Retinal pigment epithelial cell (primary cell): ENCODE measurements at regions not wholly inside any gene's neighbourhood (a gene's known extent, or its start where the extent isn't known, plus 50 kb on each side); places are given as distances from the start of the nearest gene placed in this dataset.

Experiments
- DNase-seq: peaks from one replicate; pipeline ENCODE4 v3.0.0-alpha.2; 2010; ENCODE audit warnings: low read depth
- H3K4me3 ChIP-seq: 2 replicates; pipeline ENCODE4 v1.5.1; 2011; ENCODE audit warnings: mild to moderate bottlenecking, low read length, control low read depth, moderate library complexity
- TF ChIP-seq, protein P1 (sequence below): conservative IDR thresholded peaks from 2 replicates; pipeline ENCODE4 v1.5.1; 2011; ENCODE audit warnings: low read depth, low read length, control low read depth, inconsistent platforms

DNA sequence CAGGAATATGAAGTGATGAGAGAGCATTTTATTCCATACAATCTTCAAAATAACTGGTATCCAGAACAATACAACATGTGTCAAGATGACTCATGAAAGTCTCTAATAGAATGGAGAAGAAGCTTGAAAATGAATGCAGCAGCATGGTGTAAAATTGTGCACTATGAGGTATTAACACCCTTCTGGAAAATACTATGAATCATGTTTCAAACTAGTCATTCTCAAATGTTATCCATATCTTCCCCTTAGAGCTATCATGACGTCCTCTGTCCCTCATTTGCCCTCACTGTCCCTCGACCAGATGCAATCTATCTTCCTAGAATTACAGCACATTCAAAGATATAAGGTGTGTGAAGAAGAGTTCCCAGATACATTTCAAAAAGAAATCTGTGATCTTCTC, 198.2 kb downstream of the NECTIN3 start:
- TF ChIP-seq, protein P1, sequence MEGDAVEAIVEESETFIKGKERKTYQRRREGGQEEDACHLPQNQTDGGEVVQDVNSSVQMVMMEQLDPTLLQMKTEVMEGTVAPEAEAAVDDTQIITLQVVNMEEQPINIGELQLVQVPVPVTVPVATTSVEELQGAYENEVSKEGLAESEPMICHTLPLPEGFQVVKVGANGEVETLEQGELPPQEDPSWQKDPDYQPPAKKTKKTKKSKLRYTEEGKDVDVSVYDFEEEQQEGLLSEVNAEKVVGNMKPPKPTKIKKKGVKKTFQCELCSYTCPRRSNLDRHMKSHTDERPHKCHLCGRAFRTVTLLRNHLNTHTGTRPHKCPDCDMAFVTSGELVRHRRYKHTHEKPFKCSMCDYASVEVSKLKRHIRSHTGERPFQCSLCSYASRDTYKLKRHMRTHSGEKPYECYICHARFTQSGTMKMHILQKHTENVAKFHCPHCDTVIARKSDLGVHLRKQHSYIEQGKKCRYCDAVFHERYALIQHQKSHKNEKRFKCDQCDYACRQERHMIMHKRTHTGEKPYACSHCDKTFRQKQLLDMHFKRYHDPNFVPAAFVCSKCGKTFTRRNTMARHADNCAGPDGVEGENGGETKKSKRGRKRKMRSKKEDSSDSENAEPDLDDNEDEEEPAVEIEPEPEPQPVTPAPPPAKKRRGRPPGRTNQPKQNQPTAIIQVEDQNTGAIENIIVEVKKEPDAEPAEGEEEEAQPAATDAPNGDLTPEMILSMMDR = no peak
- DNase-seq = no peak
- H3K4me3 ChIP-seq = no peak overlapping the region

DNA sequence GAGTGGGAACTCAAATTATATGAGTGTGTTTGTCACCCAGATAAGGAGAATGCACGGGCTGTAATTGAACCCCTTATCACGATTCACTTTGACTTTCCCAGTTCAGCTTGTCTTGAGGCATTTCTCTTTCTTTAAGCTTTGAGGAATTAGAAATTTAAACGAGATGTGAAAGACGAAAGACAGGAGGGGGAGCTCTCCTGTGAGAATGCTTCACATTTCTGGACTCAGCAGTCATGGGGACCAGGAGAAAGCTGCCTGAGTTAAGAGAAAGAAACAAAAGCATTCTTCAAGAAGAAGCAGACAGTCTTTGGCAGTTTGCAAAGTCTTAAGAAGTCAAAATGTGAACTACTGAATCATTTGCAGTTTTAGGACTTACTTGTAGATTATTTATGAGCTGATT, 205.6 kb downstream of the NECTIN3 start:
- peak; percentile 45 for DNase-seq
- TF ChIP-seq, protein P1 = peak; percentile 52

DNA sequence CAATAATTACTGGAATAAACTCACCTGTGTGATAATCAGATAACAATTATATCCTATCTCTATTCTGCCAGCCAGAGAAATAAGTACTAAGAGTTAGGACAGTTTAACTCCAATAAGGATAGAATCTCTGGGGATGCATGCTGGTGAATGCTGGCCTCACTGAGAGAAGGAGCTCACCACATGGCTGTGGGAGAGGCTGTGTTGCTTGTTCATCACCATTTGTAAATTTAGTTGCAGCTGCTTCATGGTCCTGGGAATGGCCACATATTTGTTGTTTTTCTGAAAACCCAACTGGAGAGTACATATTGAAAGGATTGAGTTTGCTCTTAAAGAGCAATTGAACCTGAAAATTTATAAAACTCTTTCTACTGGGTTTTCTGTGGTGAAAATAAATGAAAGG, 207.3 kb downstream of the NECTIN3 start:
- DNase-seq = no peak
- H3K4me3 ChIP-seq = no peak overlapping the region
- TF ChIP-seq, protein P1 = no peak

More for the DNA sequence above, 205.6 kb downstream of the NECTIN3 start:
- no peak overlapping the region for H3K4me3 ChIP-seq

DNA sequence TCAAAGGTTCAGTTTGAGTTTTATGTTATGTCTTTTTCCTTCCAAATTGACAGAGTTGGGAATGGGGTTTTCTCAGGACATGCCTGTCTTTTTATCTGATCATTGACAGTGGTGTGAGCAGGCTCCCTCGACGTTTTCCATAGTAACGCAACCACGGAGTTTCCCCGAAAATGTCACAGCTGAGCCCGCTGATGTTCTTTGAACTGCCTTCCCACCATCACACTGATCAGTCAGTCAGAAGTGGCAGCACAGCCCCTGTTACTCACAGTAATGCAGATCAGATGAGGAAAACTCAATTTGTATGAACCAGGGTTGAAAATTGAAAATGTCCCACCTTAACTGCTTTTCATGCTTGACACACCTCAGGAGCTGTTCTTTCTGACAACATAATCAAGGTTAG, 210.4 kb downstream of the NECTIN3 start:
- DNase-seq = no peak
- TF ChIP-seq, protein P1 = no peak
- H3K4me3 ChIP-seq = no peak overlapping the region

DNA sequence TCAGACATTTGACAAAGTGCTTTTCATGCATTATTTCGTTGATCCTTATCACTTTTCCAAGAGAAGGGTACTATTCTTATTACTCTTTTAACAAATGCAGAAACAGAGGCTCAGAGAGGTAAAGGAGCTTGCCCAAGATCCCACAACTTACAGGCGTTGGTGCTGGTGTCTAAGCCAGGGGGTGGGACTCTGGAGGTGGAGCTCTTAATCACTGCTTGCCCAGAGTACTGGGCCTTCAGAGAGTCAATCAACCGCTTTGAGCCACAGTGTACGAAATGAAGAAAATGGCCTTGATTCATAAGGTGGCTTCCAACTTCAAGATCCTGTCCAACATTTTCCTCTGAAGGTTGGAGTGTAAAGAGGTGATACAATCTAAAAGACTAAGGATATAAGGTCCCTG, 211.5 kb downstream of the NECTIN3 start:
- H3K4me3 ChIP-seq = no peak overlapping the region
- TF ChIP-seq, protein P1 = no peak
- DNase-seq = no peak

DNA sequence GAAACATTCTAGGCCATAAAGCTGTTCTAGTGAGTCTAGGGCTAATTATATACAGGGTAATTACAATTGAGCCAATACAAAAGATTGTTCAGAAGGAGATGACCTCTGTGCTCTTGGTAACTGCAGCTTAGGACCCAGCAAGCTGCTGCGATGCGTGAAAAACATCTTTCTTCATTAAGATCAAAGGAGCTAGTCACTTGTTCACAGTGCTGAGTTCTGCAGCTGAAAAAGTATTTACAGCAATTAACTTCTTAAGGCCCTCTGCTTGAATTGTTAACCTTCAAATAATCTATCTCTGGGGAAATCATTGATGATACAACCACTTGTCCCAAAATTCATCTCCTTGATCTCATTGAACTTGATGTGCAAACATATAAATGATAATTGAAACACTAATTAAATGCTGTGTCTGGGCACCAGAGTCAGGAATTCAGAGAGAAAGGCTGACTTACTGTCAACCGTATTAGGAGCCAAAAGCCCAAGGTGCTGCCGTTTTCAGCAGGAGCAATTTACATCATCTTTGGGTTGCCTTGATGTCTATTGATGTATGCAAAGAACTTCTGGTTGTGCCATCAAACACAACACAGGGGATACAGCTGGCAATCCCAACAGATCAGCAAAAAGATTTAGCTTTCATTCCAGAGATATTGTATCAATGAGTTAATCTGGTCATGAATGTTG, 213.0 kb downstream of the NECTIN3 start:
- no peak for DNase-seq
- TF ChIP-seq, protein P1 = no peak

DNA sequence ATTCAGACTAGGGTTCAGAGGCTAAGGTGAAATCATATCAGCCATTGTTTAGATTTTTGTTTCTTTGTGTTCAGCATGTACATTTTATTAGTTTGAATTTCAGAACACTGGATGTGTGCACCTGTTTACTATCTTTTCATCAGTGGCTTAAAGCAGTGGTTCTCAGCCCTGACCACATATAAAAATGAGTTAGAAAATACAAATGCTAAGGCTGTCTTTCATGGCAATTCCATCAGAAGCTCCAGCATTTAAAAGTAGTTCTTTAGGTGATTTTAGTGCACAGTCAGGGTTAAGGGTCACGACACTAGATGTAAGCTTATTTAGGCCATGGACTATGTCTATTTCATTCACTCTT, 213.5 kb downstream of the NECTIN3 start:
- TF ChIP-seq, protein P1 = no peak
- DNase-seq = no peak

More for the DNA sequence above, 213.0 kb downstream of the NECTIN3 start:
- no peak overlapping the region for H3K4me3 ChIP-seq

More for the DNA sequence above, 213.5 kb downstream of the NECTIN3 start:
- no peak overlapping the region for H3K4me3 ChIP-seq
